ENCODE measurements at regions not wholly inside any gene's neighbourhood (a gene's known extent, or its start where the extent isn't known, plus 50 kb on each side); places are given as distances from the start of the nearest gene placed in this dataset.

DNA sequence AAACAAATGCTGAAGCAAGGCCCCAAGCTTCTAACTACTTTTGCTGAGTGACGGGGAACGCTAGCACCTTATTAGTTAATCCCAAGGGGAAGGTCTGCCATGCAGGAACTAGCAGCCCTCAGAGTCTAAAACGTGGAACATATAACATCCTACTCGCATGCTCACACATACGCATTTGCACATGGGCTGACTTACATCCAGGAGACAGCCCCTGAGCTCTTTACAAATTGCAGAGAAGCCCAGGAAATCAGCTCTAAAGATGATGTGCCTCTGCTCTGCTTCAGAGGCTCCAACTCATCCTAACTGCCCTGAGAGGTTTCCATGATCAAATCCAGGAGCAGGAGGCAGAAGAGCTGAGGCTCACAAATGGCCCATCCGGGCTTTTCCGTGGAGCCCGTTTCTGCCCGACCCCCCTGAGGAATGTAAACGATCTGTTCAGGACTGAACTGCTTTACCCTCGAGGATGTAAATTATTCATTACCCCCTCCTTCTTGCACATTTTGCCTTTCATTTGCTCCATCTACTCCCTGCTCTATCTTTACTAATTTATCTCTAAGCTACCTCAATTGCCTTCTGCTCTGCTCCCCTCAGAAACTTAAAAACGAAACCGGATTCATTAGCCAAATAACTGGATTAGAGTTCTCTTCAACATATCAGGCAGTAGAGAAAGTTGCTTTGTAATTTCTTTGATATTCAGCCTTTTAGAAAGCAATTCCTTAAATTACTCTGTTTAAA, 141.9 kb upstream of the CCDC54 start:
- H3K4me1 ChIP-seq = no peaks in the 10 kb centered on the region
- peak in 1 of 2 donors; percentile 5 for DNase-seq
- peak overlapping the region in 1 of 3 donors; percentile 47 for H3K27ac ChIP-seq
- no peaks in the 10 kb centered on the region for H3K36me3 ChIP-seq
- H3K27me3 ChIP-seq = no peaks in the 10 kb centered on the region
- WGBS, 2 donors = 44 to 45% methylated on average over 13 of the region's 13 CpGs
- intact Hi-C loops (cut with DNase I) = loop anchor here (10.0 kb wide), 1 partner anchor 189 kb away; no protein-coding TSS in a partner anchor
- TF ChIP-seq POLR2A (IDR thresholded peaks at IDR 0.05) = no peak
- TF ChIP-seq, protein P1, sequence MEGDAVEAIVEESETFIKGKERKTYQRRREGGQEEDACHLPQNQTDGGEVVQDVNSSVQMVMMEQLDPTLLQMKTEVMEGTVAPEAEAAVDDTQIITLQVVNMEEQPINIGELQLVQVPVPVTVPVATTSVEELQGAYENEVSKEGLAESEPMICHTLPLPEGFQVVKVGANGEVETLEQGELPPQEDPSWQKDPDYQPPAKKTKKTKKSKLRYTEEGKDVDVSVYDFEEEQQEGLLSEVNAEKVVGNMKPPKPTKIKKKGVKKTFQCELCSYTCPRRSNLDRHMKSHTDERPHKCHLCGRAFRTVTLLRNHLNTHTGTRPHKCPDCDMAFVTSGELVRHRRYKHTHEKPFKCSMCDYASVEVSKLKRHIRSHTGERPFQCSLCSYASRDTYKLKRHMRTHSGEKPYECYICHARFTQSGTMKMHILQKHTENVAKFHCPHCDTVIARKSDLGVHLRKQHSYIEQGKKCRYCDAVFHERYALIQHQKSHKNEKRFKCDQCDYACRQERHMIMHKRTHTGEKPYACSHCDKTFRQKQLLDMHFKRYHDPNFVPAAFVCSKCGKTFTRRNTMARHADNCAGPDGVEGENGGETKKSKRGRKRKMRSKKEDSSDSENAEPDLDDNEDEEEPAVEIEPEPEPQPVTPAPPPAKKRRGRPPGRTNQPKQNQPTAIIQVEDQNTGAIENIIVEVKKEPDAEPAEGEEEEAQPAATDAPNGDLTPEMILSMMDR (IDR thresholded peaks at IDR 0.05) = no peak
- H3K9me3 ChIP-seq = no peaks in the 10 kb centered on the region
- peak overlapping the region in 2 of 3 donors; percentile 5 to 17 for H3K4me3 ChIP-seq (replicated peaks in 1 of 3)

DNA sequence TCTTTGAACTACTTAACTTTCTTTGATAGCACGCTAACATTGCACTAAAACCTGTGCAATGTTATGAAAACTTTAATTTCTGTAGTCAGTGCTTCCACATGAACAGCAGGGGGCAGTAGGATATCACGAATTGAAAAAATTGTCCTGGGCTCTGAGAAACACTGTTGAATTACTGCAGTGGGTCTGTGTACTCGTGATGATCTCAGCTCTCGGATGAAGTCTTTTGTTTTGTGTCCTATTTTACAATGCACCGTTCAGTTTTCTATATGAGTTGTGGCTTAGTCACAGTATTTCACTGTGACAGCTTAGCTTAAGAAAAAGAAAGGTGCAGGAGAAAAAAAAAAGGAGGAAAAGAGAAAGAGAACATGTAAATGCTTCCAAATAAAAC, 141.3 kb upstream of the CCDC54 start:
- peak overlapping the region in 2 of 3 donors; percentile 5 to 17 for H3K4me3 ChIP-seq (replicated peaks in 1 of 3)
- H3K36me3 ChIP-seq = no peaks in the 10 kb centered on the region
- 2 to 3% methylated on average over 5 of the region's 5 CpGs for WGBS, 2 donors
- no peaks in the 10 kb centered on the region for H3K27me3 ChIP-seq
- H3K9me3 ChIP-seq = no peaks in the 10 kb centered on the region
- intact Hi-C loops (cut with DNase I) = loop anchor here (10.0 kb wide), 1 partner anchor 189 kb away; no protein-coding TSS in a partner anchor
- DNase-seq = peak; percentile 18 to 43
- no peaks in the 10 kb centered on the region for H3K4me1 ChIP-seq
- TF ChIP-seq POLR2A (IDR thresholded peaks at IDR 0.05) = no peak
- TF ChIP-seq, protein P1 (IDR thresholded peaks at IDR 0.05) = peak; percentile 63 to 99 (median 90)
- peak overlapping the region in 2 of 3 donors; percentile 33 to 47 for H3K27ac ChIP-seq

DNA sequence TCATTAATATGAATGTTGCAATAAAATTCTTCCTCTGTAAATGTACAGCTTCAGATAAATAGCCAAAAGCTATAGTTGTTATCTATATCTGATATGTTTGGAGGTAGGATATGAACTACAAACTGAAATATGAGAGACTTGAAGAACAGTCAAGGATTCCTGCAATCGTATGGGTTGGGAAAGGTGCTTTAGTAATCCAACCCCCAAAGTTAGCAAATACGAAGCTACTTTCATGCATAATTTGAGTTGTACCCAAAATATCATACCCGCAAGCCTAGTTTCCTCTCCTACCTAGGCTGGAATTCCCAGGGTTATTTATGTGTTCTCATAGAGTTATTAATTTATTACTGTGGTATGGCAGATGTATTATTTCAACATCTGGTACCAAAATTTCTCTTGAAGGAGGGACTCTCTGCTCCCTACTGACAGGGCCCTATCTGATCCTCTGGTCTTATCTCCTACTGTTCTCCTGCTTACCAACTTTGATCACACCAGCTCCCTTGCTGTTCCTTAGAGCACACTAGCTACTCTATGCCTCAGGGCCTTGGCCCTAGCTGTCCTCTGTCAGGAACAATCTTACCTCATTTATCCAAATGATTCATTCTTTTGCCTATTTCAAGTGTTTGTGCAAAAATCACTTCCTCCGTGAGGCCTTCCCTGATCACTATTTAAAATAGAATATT, 140.4 kb upstream of the CCDC54 start:
- no peak for TF ChIP-seq POLR2A (IDR thresholded peaks at IDR 0.05)
- TF ChIP-seq, protein P1 (IDR thresholded peaks at IDR 0.05) = no peak
- Histone ChIP-seq H3K27ac (peak overlapping the region in 1 of 3 donors; percentile 47), H3K9me3 (no peaks in the 10 kb centered on the region), H3K27me3 (no peaks in the 10 kb centered on the region), H3K36me3 (no peaks in the 10 kb centered on the region), H3K4me3 (replicated peaks in 1 of 3) (no peak overlapping the region), H3K4me1 (no peaks in the 10 kb centered on the region)
- 86 to 94% methylated on average over 4 of the region's 4 CpGs for WGBS, 2 donors
- no peak for DNase-seq
- intact Hi-C loops (cut with DNase I) = loop anchor here (10.0 kb wide), 1 partner anchor 188 kb away; no protein-coding TSS in a partner anchor

DNA sequence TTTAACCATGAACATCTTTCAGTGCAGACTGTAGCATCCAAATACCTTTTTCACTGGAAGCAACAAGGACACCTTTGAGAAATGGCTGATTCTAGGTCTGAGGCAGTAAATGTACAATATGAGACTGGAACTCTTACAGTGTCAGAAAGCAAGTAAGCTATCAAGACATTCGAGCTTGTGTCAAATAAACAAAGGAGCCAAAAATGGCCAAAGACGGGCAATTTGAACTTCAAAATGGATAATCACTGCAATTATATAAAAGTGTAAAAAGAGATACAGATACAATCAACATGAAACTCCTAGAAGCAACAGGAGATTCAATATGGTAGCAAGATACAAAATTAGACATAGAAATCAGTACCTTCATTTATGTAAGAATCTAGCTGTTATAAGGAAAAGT, 138.5 kb upstream of the CCDC54 start:
- Histone ChIP-seq H3K9me3 (no peaks in the 10 kb centered on the region), H3K27ac (no peak overlapping the region), H3K27me3 (no peaks in the 10 kb centered on the region), H3K4me1 (no peaks in the 10 kb centered on the region), H3K4me3 (replicated peaks in 1 of 3) (no peak overlapping the region), H3K36me3 (no peaks in the 10 kb centered on the region)
- DNase-seq = no peak
- intact Hi-C loops (cut with DNase I) = loop anchor here (10.0 kb wide), 1 partner anchor 186 kb away; no protein-coding TSS in a partner anchor
- WGBS, 2 donors = 90 to 93% methylated on average over 2 of the region's 2 CpGs
- TF ChIP-seq POLR2A (IDR thresholded peaks at IDR 0.05) = no peak
- TF ChIP-seq, protein P1 (IDR thresholded peaks at IDR 0.05) = no peak

DNA sequence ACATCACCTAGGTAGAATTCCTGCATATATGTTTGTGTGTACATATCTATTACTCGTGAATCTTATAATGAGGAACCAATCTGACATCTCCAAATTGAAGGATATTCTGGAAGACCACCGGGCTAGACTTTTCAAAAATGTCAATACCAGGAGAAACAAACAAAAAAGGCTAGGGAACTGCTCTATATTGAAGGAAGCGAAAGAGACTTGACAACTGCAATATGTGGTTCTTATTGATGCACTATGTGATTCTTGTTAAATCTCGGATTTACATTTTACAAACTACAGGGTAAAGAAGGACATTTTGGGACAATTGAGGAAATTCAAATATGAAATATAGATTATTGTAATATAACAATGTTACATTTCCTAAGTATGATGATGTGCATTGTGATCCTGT, 137.5 kb upstream of the CCDC54 start:
- Histone ChIP-seq H3K4me3 (replicated peaks in 1 of 3) (no peak overlapping the region), H3K27ac (no peak overlapping the region), H3K27me3 (no peaks in the 10 kb centered on the region), H3K36me3 (no peaks in the 10 kb centered on the region), H3K9me3 (no peaks in the 10 kb centered on the region), H3K4me1 (no peaks in the 10 kb centered on the region)
- 87 to 94% methylated on average over 4 of the region's 4 CpGs for WGBS, 2 donors
- no peak for DNase-seq
- intact Hi-C loops (cut with DNase I) = loop anchor here (10.0 kb wide), 1 partner anchor 185 kb away; no protein-coding TSS in a partner anchor
- no peak for TF ChIP-seq POLR2A (IDR thresholded peaks at IDR 0.05)
- TF ChIP-seq, protein P1 (IDR thresholded peaks at IDR 0.05) = no peak
